ENCODE measurements at regions not wholly inside any gene's neighbourhood (a gene's known extent, or its start where the extent isn't known, plus 50 kb on each side); places are given as distances from the start of the nearest gene placed in this dataset.

DNA sequence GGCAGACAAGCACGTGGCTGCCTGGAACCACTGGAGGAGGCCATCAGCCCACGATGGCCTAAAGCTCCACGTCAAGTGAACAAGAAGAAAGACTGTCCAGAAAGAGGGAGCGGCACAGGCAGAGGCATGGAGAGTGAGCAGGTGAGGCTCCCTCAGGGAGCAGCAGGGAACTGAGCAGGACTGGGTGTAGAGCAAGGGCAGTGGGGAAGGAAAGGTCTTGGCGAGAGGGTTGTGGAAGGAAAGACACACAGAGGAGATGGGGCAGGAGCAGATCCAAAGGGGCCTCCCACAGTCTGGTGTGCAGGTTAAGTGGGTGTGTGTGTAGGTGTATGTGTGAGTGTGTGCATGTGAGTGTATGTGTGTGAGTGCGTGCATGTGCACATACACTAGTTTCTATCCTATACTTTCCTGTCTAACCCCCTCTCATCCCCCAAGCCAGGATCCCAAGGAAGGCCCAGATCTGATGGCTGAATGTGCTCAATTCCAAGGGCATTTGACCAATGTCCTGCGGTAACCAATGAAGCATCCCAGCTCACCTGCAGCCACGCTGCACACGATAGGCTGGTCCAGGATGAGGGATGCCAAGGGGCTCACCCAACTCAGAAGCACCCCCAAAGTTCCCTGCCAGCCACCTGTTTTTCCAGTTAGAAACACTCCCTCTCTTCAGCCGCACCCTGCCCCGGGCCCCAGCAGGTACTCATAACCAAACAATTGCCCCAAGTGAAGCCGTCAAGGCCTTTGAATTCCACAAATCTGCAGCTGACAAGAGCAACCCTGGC, 262.5 kb upstream of the RAB6C start:
- TF ChIP-seq, protein P1, sequence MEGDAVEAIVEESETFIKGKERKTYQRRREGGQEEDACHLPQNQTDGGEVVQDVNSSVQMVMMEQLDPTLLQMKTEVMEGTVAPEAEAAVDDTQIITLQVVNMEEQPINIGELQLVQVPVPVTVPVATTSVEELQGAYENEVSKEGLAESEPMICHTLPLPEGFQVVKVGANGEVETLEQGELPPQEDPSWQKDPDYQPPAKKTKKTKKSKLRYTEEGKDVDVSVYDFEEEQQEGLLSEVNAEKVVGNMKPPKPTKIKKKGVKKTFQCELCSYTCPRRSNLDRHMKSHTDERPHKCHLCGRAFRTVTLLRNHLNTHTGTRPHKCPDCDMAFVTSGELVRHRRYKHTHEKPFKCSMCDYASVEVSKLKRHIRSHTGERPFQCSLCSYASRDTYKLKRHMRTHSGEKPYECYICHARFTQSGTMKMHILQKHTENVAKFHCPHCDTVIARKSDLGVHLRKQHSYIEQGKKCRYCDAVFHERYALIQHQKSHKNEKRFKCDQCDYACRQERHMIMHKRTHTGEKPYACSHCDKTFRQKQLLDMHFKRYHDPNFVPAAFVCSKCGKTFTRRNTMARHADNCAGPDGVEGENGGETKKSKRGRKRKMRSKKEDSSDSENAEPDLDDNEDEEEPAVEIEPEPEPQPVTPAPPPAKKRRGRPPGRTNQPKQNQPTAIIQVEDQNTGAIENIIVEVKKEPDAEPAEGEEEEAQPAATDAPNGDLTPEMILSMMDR (IDR thresholded peaks at IDR 0.05; ENCODE audit: insufficient read depth, low read length, missing control alignments) = no peak
- H3K4me3 ChIP-seq (ENCODE audit: low read depth, low read length) = no peak overlapping the region
- CTCF ChIA-PET = no interaction called here
- DNase-seq (ENCODE audit: low read depth, low spot score) = no peak
- POLR2A ChIA-PET = no interaction called here

DNA sequence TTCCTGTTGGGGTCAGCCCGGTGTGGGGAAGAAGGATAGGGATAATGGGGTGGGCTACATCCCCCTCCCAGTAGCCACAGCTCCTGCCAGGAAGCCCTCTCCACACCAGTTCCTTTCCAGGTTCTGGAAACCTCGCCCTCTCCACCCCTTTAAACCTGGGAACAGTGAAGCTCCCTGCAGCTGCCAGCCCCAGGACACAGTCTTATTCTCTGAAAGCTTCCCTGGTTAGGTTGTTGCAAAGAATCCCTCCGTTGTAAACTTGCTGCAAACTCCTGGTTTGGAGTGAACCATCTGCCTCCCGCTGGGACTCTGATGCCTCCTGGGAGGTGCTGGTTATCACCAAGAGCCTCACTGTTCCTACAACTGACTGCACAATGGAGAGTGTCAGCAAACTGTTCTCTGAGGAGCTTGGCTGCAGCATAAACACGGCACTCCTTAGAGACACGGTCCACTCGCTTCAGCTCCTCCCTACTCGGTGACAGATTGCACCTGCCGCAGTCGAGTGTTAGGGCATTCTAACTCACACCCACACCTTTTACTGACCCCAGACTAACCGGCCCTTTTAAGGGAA, 261.8 kb upstream of the RAB6C start:
- H3K4me3 ChIP-seq (ENCODE audit: low read depth, low read length) = no peak overlapping the region
- TF ChIP-seq, protein P1 (IDR thresholded peaks at IDR 0.05; ENCODE audit: insufficient read depth, low read length, missing control alignments) = no peak
- DNase-seq (ENCODE audit: low read depth, low spot score) = no peak
- ChIA-PET POLR2A (no interaction called here), CTCF (no interaction called here)

DNA sequence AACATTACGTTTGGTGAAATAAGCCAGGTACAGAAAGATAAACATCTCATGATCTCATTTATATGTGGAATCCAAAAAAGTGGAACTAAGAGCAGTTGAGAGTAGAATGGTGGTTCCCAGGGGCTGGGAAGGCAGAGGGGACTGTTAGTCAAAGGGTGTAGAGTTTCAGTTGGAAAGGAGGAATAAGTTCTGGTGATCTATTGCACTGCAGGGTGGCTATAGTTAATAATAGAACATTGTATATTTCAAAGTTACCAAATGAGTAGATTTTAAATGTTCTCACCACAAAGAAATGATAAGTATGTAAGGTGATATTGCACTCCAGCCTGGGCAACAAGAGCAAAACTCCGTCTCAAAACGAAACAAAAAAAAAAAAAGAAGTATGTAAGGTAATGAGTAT, 260.1 kb upstream of the RAB6C start:
- H3K4me3 ChIP-seq (ENCODE audit: low read depth, low read length) = no peak overlapping the region
- no peak for DNase-seq (ENCODE audit: low read depth, low spot score)
- POLR2A ChIA-PET = no interaction called here
- CTCF ChIA-PET = no interaction called here
- TF ChIP-seq, protein P1 (IDR thresholded peaks at IDR 0.05; ENCODE audit: insufficient read depth, low read length, missing control alignments) = no peak

DNA sequence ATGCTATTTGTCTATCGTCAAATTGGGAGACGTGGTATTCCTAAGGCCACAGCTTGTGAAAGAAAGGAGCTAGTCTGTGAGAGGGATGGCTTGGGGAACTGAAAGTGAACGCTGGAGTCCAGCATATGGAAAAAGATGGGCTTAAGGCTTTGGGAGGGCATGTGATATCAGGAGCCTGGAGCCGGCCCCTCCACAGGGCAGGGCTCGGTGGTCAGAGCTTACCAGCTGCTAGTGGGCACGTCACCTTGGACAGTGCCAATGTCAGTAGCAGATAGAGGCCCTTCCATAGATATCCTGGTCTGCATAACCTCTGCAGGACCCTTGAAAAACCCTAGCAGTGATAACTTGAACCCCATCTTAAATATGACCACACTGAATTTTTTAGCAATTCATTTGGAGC, 259.1 kb upstream of the RAB6C start:
- TF ChIP-seq, protein P1 (IDR thresholded peaks at IDR 0.05; ENCODE audit: insufficient read depth, low read length, missing control alignments) = no peak
- no peak overlapping the region for H3K4me3 ChIP-seq (ENCODE audit: low read depth, low read length)
- ChIA-PET POLR2A (no interaction called here), CTCF (no interaction called here)
- no peak for DNase-seq (ENCODE audit: low read depth, low spot score)

DNA sequence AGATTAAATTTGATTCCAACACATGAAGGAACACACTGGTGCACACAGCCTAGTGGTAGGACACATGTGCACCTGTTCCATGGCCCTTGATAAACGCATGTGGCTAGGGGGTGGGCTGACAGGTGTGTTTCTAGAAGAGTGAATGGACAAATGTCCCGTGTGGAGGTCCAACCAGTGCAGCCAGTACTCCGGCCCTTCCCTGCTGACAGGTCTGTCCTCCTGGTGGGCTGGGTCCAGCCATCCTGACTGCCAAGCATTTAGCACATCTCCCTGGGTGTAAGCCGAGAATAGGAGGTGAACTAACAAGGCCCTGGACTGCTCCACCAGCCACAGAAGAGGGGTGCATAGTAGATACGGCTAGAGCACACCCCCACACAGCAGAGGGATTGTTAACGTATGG, 258.7 kb upstream of the RAB6C start:
- CTCF ChIA-PET = no interaction called here
- TF ChIP-seq, protein P1 (IDR thresholded peaks at IDR 0.05; ENCODE audit: insufficient read depth, low read length, missing control alignments) = no peak
- POLR2A ChIA-PET = no interaction called here
- DNase-seq (ENCODE audit: low read depth, low spot score) = no peak
- no peak overlapping the region for H3K4me3 ChIP-seq (ENCODE audit: low read depth, low read length)

DNA sequence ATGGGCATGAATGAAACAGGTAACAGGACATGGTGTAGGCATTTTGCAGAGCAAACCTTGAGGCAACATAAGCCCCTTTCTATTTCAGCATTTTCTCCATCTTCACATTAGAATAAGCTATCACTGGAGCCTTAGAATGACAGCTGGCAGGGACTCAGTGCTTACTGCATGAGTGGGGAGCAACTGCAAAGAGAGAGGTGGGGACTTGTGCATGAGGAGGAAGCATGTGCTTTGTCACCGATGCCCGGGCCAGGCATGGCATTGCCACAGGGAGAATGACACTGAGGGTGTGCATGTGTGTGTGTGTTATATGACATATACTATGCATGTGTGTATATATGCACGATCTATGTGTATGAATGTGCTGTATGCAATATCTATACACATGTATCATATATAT, 258.2 kb upstream of the RAB6C start:
- ChIA-PET CTCF (no interaction called here), POLR2A (no interaction called here)
- H3K4me3 ChIP-seq (ENCODE audit: low read depth, low read length) = no peak overlapping the region
- DNase-seq (ENCODE audit: low read depth, low spot score) = no peak
- TF ChIP-seq, protein P1 (IDR thresholded peaks at IDR 0.05; ENCODE audit: insufficient read depth, low read length, missing control alignments) = no peak

Measured in AG04449 (cell line).